Activated T-helper 2 cell treated with anti-CD3 and anti-CD28 coated beads, Interferon-gamma antibody, Interleukin-2, Interleukin-4, amounts not matched to agents 10 μg/mL and 5 μg/mL and 100 μg/mL, durations not matched to agents 14 hours and 24 hours and 36 hours (primary cell): ENCODE measurements at regions not wholly inside any gene's neighbourhood (a gene's known extent, or its start where the extent isn't known, plus 50 kb on each side); places are given as distances from the start of the nearest gene placed in this dataset.

Experiments
- DNase-seq: peaks from one replicate; pipeline ENCODE4 v3.0.0; 2021; ENCODE audit warnings: low spot score
- H3K27ac Mint-ChIP-seq: one replicate; pipeline ENCODE4 v1.8.0; 2021; ENCODE audit warnings: mixed read lengths
- H3K27me3 Mint-ChIP-seq: one replicate; pipeline ENCODE4 v1.8.0; 2021; ENCODE audit warnings: low read depth, mixed read lengths
- H3K36me3 Mint-ChIP-seq: one replicate; pipeline ENCODE4 v1.8.0; 2021; ENCODE audit warnings: low read depth, mixed read lengths
- H3K4me1 Mint-ChIP-seq: one replicate; pipeline ENCODE4 v1.8.0; 2021; ENCODE audit warnings: low read depth, mixed read lengths
- H3K4me3 Mint-ChIP-seq: one replicate; pipeline ENCODE4 v1.8.0; 2021; ENCODE audit warnings: low read depth, mild to moderate bottlenecking, moderate library complexity, mixed read lengths
- H3K9me3 Mint-ChIP-seq: one replicate; pipeline ENCODE4 v1.8.0; 2021; ENCODE audit warnings: mixed read lengths
- intact Hi-C: fragments of 100-400 bp; cut with micrococcal nuclease; formaldehyde crosslinking; loops from one replicate; pipeline ENCODE4 v1.15.1; 2023

DNA sequence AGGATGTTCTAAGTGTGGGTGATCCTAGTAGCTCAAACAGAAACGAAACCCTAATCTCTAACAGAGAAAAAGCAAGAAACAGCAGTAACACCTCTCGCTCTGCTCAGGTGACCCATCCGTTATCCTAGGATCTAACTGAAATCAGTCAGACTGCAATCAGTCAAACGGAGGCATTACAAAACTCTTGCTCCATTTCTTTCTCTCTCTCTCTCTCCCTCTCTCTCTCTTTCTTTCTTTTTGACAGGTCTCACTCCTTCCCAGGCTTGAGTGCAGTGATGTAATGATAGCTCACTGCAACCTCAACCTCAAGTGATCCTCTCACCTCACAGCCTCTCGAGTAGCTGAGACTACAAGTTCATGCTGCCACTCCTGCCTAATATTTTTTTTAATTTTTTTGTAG is 1283.5 kb upstream of the CELF2 start:
- DNase-seq: no peak
- H3K27ac Mint-ChIP-seq: no peak overlapping the region
- H3K4me1 Mint-ChIP-seq: no peaks in the 10 kb centered on the region
- intact Hi-C loops: no loop called here
- no peaks in the 10 kb centered on the region for H3K9me3 Mint-ChIP-seq
- H3K4me3 Mint-ChIP-seq: no peak overlapping the region
- no peaks in the 10 kb centered on the region for H3K36me3 Mint-ChIP-seq
- no peaks in the 10 kb centered on the region for H3K27me3 Mint-ChIP-seq

DNA sequence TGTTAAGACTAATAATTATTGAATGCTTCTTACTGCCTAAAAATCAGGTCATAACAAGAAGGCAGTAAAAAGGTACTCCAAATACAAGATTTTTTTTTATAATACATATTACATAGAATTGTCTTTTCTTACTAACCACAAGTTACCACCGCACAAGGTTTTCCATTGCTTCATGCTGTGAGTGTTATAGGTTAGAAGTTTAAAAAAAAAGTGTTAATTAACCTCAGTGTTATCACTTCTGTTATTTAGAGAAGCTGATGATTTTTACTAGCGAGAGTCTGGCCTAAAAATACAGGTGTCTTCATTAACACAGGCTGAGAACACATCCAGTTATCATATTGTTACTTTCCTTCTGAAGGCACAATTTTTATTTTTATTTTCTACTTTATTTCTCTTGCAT is 1281.9 kb upstream of the CELF2 start:
- Mint-ChIP-seq H3K36me3 (no peaks in the 10 kb centered on the region), H3K27me3 (no peaks in the 10 kb centered on the region), H3K4me3 (no peak overlapping the region), H3K27ac (no peak overlapping the region), H3K9me3 (no peaks in the 10 kb centered on the region), H3K4me1 (no peaks in the 10 kb centered on the region)
- intact Hi-C loops: no loop called here
- DNase-seq: no peak

DNA sequence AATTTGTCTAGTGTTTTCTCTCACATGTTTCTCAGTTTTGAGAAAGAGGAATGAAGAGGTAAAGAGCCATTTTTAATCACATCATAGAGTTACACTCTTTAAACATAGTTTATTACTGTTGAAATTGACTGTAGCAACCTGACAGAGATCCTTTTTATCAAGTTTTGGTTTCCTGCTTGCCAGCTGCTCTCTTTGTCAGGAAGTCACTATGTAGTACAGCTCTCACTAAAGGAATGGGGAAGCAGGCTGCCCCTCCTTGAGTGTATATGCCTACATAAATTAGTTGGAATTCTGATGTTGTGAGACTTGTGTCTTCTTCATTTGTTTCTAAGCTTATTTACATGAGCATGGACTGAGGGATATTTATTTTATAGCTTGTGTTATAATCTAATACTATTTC is 1274.0 kb upstream of the CELF2 start:
- no peaks in the 10 kb centered on the region for H3K36me3 Mint-ChIP-seq
- no peak for DNase-seq

DNA sequence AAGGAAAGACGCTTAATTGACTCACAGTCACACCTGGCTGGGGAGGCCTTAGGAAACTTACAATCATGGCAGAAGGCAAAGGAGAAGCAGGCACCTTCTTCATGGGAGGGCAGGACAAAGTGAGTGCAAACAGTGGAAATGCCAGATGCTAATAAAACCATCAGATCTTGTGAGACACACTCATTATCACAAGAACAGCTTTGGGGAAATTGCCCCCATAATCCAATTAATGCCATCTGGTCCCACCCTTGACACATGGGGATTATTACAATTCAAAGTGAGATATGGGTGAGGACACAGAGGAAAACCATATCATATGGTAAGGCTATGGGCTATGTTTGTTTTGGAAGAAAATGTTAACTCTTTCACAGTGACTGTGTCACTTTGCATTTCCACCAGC is 1272.5 kb upstream of the CELF2 start:
- no peaks in the 10 kb centered on the region for H3K36me3 Mint-ChIP-seq
- H3K27me3 Mint-ChIP-seq: no peaks in the 10 kb centered on the region
- DNase-seq: no peak
- no peak overlapping the region for H3K4me3 Mint-ChIP-seq
- H3K9me3 Mint-ChIP-seq: no peaks in the 10 kb centered on the region
- no peak overlapping the region for H3K27ac Mint-ChIP-seq
- intact Hi-C loops: no loop called here
- no peaks in the 10 kb centered on the region for H3K4me1 Mint-ChIP-seq

More for the DNA sequence above, 1274.0 kb upstream of the CELF2 start:
- H3K4me1 Mint-ChIP-seq: no peaks in the 10 kb centered on the region
- no peak overlapping the region for H3K4me3 Mint-ChIP-seq
- no peaks in the 10 kb centered on the region for H3K27me3 Mint-ChIP-seq
- no peak overlapping the region for H3K27ac Mint-ChIP-seq
- H3K9me3 Mint-ChIP-seq: no peaks in the 10 kb centered on the region
- intact Hi-C loops: no loop called here

DNA sequence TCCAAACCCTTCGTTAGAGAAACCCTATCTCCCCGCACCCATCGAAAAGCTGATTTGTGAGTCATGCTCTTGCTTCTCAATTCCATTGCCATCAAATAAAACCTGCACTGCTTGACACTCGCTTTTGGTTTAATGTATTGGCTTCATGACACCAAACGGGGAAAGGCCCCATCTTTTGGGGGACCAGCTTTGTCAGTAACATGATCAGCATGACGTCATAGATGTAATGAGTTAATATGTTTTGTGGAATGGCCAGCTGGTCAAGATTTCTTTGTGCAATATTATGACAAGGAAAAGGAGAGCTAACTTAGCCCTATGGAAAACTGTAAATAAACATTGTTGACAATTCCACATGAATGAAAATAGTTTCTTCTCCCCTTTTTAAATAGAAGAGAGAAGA is 1260.5 kb upstream of the CELF2 start:
- DNase-seq: no peak
- H3K4me3 Mint-ChIP-seq: no peak overlapping the region
- H3K4me1 Mint-ChIP-seq: no peaks in the 10 kb centered on the region
- intact Hi-C loops: no loop called here
- no peaks in the 10 kb centered on the region for H3K36me3 Mint-ChIP-seq
- no peaks in the 10 kb centered on the region for H3K27me3 Mint-ChIP-seq
- no peaks in the 10 kb centered on the region for H3K9me3 Mint-ChIP-seq
- H3K27ac Mint-ChIP-seq: no peak overlapping the region

DNA sequence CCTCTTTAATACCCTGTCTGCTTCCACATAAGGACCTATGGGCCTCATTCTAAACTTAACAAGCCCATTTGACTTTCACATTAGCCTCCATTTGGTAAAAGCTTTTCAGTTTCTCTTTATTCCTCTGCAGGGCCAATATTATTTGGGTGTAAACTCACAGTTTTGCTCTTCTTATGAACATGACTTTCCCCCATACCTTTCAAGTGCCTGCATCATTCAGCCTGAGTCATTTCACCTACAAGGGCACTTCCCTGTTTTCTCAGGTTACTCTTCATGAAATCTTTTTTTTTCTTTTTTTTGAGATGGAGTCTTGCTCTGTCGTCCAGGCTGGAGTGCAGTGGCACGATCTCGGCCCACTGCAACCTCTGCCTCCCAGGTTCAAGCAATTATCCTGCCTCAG is 1258.1 kb upstream of the CELF2 start:
- no peaks in the 10 kb centered on the region for H3K4me1 Mint-ChIP-seq
- H3K27me3 Mint-ChIP-seq: no peaks in the 10 kb centered on the region
- no peaks in the 10 kb centered on the region for H3K36me3 Mint-ChIP-seq
- H3K4me3 Mint-ChIP-seq: no peak overlapping the region
- H3K27ac Mint-ChIP-seq: no peak overlapping the region
- intact Hi-C loops: no loop called here
- H3K9me3 Mint-ChIP-seq: no peaks in the 10 kb centered on the region
- DNase-seq: no peak

DNA sequence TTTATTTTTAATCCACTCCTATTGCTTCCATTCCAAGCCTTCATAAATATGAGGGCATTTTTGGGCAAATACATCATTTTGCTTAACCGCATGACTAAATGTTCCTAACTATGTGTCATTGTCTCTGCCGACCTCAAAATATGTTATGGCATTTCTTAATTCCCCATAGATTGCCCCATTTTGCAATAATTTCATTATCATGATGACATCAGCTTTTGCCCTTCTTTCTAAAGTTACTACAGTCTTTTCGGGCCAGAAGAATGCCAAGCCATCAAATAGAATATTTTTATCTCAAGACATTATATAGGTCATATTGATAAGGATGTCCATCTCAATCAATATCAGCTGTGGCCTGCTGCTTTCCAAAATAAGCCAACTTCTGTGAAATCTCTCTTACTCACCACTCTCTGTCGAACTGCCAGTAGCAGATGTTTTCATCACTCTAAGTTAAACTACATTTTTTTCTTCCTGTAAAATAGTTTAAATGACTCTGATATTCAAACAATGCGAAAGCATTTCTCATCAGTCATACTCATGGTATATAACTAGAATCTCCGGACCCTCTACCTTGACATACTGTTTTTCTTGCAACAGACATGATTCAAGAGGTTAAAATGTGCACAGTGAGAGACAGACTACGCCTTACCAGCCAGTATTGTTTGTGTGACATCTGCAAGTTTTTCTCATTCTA is 1254.6 kb upstream of the CELF2 start:
- Mint-ChIP-seq H3K4me1 (no peaks in the 10 kb centered on the region), H3K27ac (no peak overlapping the region), H3K4me3 (no peak overlapping the region), H3K9me3 (no peaks in the 10 kb centered on the region), H3K36me3 (no peaks in the 10 kb centered on the region), H3K27me3 (no peaks in the 10 kb centered on the region)
- DNase-seq: no peak
- intact Hi-C loops: no loop called here

DNA sequence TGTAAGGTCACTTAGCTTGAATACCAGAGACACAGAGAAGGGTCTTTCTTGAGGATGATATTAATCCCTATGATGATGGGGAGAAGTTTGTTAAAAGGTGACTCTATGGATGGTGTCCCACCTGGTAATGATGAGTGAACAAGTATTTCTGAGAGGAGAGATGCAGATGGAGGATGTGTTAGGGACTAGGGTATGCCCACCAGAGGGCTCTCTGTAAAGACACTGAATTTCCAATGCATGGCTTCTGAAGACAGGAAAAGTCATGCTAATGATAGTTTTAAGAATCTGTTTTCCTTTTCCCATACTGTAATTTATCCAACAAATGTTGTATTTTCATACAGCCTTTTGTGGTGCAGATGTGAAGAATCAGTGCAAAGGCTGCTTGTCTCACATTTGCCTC is 1250.9 kb upstream of the CELF2 start:
- H3K4me1 Mint-ChIP-seq: no peaks in the 10 kb centered on the region
- no peaks in the 10 kb centered on the region for H3K27me3 Mint-ChIP-seq
- no peaks in the 10 kb centered on the region for H3K9me3 Mint-ChIP-seq
- DNase-seq: no peak
- H3K36me3 Mint-ChIP-seq: no peaks in the 10 kb centered on the region
- no peak overlapping the region for H3K27ac Mint-ChIP-seq
- intact Hi-C loops: no loop called here
- no peak overlapping the region for H3K4me3 Mint-ChIP-seq

DNA sequence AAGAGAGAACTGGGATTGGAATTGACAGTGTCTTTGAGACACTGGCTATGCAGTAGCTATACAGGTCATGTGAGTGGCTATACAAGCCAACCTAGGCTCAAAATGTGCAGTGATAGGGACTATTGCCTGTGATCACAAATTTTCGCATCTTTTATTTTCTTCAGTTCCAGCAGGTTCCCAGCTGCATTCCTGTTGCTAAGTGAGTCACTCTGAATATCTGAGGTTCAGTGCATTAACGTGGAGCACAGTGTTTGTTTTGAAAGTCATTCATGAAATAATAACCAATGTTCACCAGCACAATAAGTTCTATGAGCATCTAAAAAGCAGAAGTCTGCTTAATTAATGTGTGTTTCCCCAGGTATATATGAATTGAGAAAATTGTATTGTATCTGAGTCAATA is 1236.0 kb upstream of the CELF2 start:
- no peaks in the 10 kb centered on the region for H3K9me3 Mint-ChIP-seq
- H3K36me3 Mint-ChIP-seq: no peaks in the 10 kb centered on the region
- H3K27me3 Mint-ChIP-seq: no peaks in the 10 kb centered on the region
- H3K4me3 Mint-ChIP-seq: no peak overlapping the region
- H3K4me1 Mint-ChIP-seq: no peaks in the 10 kb centered on the region
- intact Hi-C loops: no loop called here
- H3K27ac Mint-ChIP-seq: no peak overlapping the region
- no peak for DNase-seq

DNA sequence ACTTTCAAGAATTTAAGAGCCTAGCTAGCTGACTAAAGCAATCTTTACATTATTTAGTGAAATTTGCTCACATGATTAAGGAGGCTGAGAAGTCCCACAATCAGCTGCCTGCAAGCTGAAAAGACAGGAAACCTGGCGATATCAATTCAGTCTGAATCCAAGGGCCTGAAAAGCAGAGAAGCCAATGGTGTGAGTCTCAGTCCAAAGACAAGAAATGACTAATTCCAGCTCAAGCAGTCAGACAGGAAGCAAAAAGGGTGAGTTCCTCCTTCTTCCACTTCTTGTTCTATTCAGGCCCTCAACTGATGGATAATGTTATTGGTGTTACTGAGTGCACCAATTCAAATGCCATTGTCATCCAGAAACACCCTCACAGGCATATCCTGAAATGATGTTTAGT is 1231.6 kb upstream of the CELF2 start:
- no peaks in the 10 kb centered on the region for H3K27me3 Mint-ChIP-seq
- no peak overlapping the region for H3K4me3 Mint-ChIP-seq
- intact Hi-C loops: no loop called here
- H3K4me1 Mint-ChIP-seq: no peaks in the 10 kb centered on the region
- H3K27ac Mint-ChIP-seq: no peak overlapping the region
- no peaks in the 10 kb centered on the region for H3K9me3 Mint-ChIP-seq
- DNase-seq: no peak
- H3K36me3 Mint-ChIP-seq: no peaks in the 10 kb centered on the region

DNA sequence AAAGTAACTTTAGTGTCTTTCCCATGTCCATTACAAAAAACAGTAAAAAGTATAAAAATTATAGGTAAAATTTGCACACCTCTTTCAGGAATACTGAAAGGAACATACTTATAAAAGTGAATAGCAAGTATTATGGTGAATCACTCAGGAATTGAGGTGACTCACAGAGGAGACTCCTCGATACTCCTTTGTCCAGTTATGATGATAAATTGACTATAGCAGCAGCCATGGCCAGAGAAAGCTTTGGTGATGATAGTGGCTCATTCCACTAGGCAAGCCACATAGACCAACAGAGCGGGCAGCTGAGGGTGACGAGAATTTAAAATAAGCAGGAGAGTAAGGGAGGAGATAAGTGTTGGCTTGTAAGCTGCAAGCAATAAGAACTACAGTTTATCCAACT is 1231.1 kb upstream of the CELF2 start:
- H3K36me3 Mint-ChIP-seq: no peaks in the 10 kb centered on the region
- intact Hi-C loops: no loop called here
- H3K9me3 Mint-ChIP-seq: no peaks in the 10 kb centered on the region
- no peaks in the 10 kb centered on the region for H3K4me1 Mint-ChIP-seq
- H3K27ac Mint-ChIP-seq: no peak overlapping the region
- no peak for DNase-seq
- no peaks in the 10 kb centered on the region for H3K27me3 Mint-ChIP-seq
- H3K4me3 Mint-ChIP-seq: no peak overlapping the region

DNA sequence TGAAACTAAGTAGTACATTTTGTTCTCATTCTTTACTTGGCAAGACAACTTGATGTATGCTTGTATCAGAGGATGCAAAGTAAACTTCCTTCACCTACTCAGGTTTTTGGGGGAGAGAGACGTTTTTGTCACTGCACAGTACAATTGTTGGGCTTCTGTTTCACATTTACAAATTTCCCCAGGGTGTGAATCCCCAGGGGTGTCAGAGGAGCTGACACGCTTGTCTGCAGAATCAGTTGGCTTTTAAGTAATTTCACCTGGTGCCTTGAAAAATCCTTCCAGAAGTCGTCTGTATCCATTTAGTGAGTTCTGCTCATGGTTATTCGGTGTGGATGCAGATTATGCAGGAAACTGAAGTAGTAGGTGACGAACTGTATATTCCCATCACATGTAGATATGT is 1227.7 kb upstream of the CELF2 start:
- H3K27me3 Mint-ChIP-seq: no peaks in the 10 kb centered on the region
- H3K4me1 Mint-ChIP-seq: no peaks in the 10 kb centered on the region
- no peak overlapping the region for H3K27ac Mint-ChIP-seq
- no peaks in the 10 kb centered on the region for H3K9me3 Mint-ChIP-seq
- H3K36me3 Mint-ChIP-seq: no peaks in the 10 kb centered on the region
- no peak for DNase-seq
- intact Hi-C loops: no loop called here
- H3K4me3 Mint-ChIP-seq: no peak overlapping the region

DNA sequence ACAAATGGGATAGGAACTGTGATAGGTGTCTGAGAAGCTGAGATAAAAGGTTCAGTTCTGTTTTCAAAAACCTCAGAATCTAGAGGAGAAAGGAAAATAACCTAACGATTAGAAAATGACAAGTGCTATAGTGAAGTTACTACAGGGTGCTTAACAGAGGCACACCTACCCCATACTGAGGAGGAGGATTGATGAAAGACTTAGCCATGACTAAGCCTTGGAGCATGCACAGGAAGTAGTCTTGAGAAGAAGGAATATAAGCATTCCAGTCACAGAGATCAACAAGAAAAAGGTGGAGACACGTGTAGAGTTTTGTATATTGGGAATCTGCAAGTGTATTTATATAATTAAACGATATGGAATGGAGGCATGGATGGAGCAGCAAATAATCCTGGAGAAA is 1225.5 kb upstream of the CELF2 start:
- Mint-ChIP-seq H3K27ac (no peak overlapping the region), H3K9me3 (no peaks in the 10 kb centered on the region), H3K4me1 (no peaks in the 10 kb centered on the region), H3K36me3 (no peaks in the 10 kb centered on the region), H3K27me3 (no peaks in the 10 kb centered on the region), H3K4me3 (no peak overlapping the region)
- DNase-seq: no peak
- intact Hi-C loops: no loop called here

DNA sequence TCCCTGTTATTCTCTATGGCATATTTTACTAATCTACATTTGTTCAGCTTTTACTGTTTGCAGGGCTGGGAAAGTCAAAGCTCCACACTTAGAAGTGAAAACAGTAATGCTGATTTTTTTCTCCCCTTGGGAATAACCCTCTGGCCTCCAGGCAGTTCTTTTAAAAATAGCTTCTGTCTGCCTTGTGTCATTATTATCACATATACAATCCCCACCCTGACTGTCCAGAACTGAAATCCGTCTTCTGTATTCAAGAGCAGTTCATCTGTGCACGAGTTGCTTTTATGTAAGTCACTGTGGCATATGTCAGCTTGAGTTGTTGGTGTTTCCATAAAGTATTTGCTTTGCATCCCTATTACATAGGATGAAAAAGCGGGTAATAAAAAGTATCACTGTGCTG is 1221.1 kb upstream of the CELF2 start:
- no peaks in the 10 kb centered on the region for H3K36me3 Mint-ChIP-seq
- DNase-seq: no peak
- intact Hi-C loops: no loop called here
- no peaks in the 10 kb centered on the region for H3K4me1 Mint-ChIP-seq
- no peaks in the 10 kb centered on the region for H3K27me3 Mint-ChIP-seq
- no peak overlapping the region for H3K27ac Mint-ChIP-seq
- no peak overlapping the region for H3K4me3 Mint-ChIP-seq
- H3K9me3 Mint-ChIP-seq: no peaks in the 10 kb centered on the region
